ENCODE measurements at regions not wholly inside any gene's neighbourhood (a gene's known extent, or its start where the extent isn't known, plus 50 kb on each side); places are given as distances from the start of the nearest gene placed in this dataset.

- H2BK5ac ChIP-seq (ENCODE audit: low read depth, low read length, poor library complexity, severe bottlenecking) = no peak overlapping the region
- dilution Hi-C loops (cut with HindIII; ENCODE audit: low sequenced_read_pairs, unreplicated experiment) = no loop called here
- H4K91ac ChIP-seq (ENCODE audit: insufficient read depth, low read depth, low read length) = no peak overlapping the region
- H3K23ac ChIP-seq (ENCODE audit: low read depth, low read length) = no peak overlapping the region
- BruUV-seq (replicated peaks) = no TSS peak
- H3K4me3 ChIP-seq (ENCODE audit: insufficient read depth, low read depth, low read length) = no peak overlapping the region
- H3K36me3 ChIP-seq (ENCODE audit: control insufficient read depth, insufficient read depth, low read length) = no peaks in the 10 kb centered on the region
- no peak overlapping the region for H3K4ac ChIP-seq (ENCODE audit: low read depth, low read length)
- POLR2A ChIA-PET (ENCODE audit: unreplicated experiment) = no interaction called here
- H3K27ac ChIP-seq (ENCODE audit: insufficient read depth, low read length) = no peak overlapping the region
- intact Hi-C loops (cut with micrococcal nuclease) = no loop called here
- no CpG with 5 or more reads among the region's 4 CpGs for WGBS, 2 experiments (ENCODE audit: extremely low coverage in 2 of 2, insufficient read length in 1 of 2)
- H3K18ac ChIP-seq (ENCODE audit: low read depth, low read length) = no peak overlapping the region
- H2BK20ac ChIP-seq (ENCODE audit: low read depth, low read length) = no peak overlapping the region
- no peak overlapping the region for H3K9ac ChIP-seq (ENCODE audit: low read depth, low read length)
- H4K20me1 ChIP-seq (ENCODE audit: insufficient read depth, low read length) = no peaks in the 10 kb centered on the region
- no peak overlapping the region for H2AK9ac ChIP-seq (replicated peaks; ENCODE audit: low read depth, low read length, poor library complexity)
- H4K5ac ChIP-seq (ENCODE audit: low read depth, low read length) = no peak overlapping the region
- no peak overlapping the region for H3K4me2 ChIP-seq (ENCODE audit: low read depth, low read length)
- no peak overlapping the region for H4K8ac ChIP-seq (ENCODE audit: low read depth in 2 of 2, low read length in 2 of 2)
- H3K9me3 ChIP-seq (ENCODE audit: control insufficient read depth, insufficient read depth, low read length) = peaks cover 6% of the 10 kb centered on the region
- in situ Hi-C loops (cut with MboI; ENCODE audit: low sequenced_read_pairs) = no loop called here
- H3K14ac ChIP-seq (replicated peaks; ENCODE audit: low read depth, low read length) = no peak overlapping the region
- TF ChIP-seq ELK1 (IDR thresholded peaks at IDR 0.05; ENCODE audit: borderline replicate concordance, low read depth, low read length) (no peak), RCOR1 (IDR thresholded peaks at IDR 0.05; ENCODE audit: insufficient replicate concordance, low read length) (no peak), RAD21 (IDR thresholded peaks at IDR 0.05; ENCODE audit: low read length) (no peak)
- H2AFZ ChIP-seq (replicated peaks; ENCODE audit: low read length, poor library complexity) = no peak overlapping the region
- H2BK120ac ChIP-seq (ENCODE audit: low read depth, low read length) = no peak overlapping the region
- H2AK5ac ChIP-seq (ENCODE audit: low read depth, low read length) = no peak overlapping the region
- H2BK15ac ChIP-seq (ENCODE audit: low read depth, low read length) = no peak overlapping the region
- H3K9me1 ChIP-seq (ENCODE audit: insufficient read depth, low read length) = no peaks in the 10 kb centered on the region
- no peak overlapping the region for H3K56ac ChIP-seq (ENCODE audit: extremely low read depth, insufficient read depth, low read length)
- no peaks in the 10 kb centered on the region for H3K27me3 ChIP-seq (ENCODE audit: control insufficient read depth, insufficient read depth, low read length)
- no peaks in the 10 kb centered on the region for H3K79me1 ChIP-seq (ENCODE audit: low read depth in 1 of 2, low read length in 2 of 2)
- DNase-seq (no peak), ATAC-seq (ENCODE audit: low read depth) (no peak)
- H3K4me1 ChIP-seq (ENCODE audit: control insufficient read depth, insufficient read depth, low read length) = no peaks in the 10 kb centered on the region
- CTCF ChIA-PET = no interaction called here
These were observed 208.1 kb upstream of the REG3G start for GRCh38 chr2:78817430-78817829.

Data from IMR-90 (cell line).